NCI-H345 treated with DMSO at 0.1 percent for 48 hours (cell line): ENCODE measurements at regions not wholly inside any gene's neighbourhood (a gene's known extent, or its start where the extent isn't known, plus 50 kb on each side); places are given as distances from the start of the nearest gene placed in this dataset.
"Not testable (repeated sequence)": the region's sequence is repeated elsewhere in the genome, so short reads cannot be mapped to it uniquely, and the experiment has no call there.

Experiments used
- DNase-seq: peaks from one replicate; lab custom pipeline; 2025; ENCODE audit not compliant: unreplicated experiment; lab: John Stamatoyannopoulos, UW

GRCh38 chr6:14217728-14218518, 100.4 kb downstream of the CD83 start:
- peak; percentile 9 for DNase-seq

- DNase-seq: no peak
These were observed 100.9 kb downstream of the CD83 start for GRCh38 chr6:14218519-14218800.

GRCh38 chr6:14221564-14222279, 104.2 kb downstream of the CD83 start:
- DNase-seq: no peak

GRCh38 chr6:14222956-14223355, 105.4 kb downstream of the CD83 start:
- DNase-seq: no peak

GRCh38 chr6:14224359-14225103, 107.0 kb downstream of the CD83 start:
- no peak for DNase-seq

- no peak for DNase-seq
These were observed 108.6 kb downstream of the CD83 start for GRCh38 chr6:14226051-14226660.

GRCh38 chr6:14228571-14228970, 111.0 kb downstream of the CD83 start:
- DNase-seq: no peak

- DNase-seq: no peak
These were observed 113.5 kb downstream of the CD83 start for GRCh38 chr6:14231071-14231483.

GRCh38 chr6:14231501-14232280, 114.1 kb downstream of the CD83 start:
- DNase-seq: no peak

GRCh38 chr6:14232889-14233288, 115.3 kb downstream of the CD83 start:
- no peak for DNase-seq

GRCh38 chr6:14235653-14236356, 118.2 kb downstream of the CD83 start:
- DNase-seq: no peak

- DNase-seq: no peak
These were observed 121.5 kb downstream of the CD83 start for GRCh38 chr6:14239097-14239496.

GRCh38 chr6:14240411-14241166, 123.0 kb downstream of the CD83 start:
- no peak for DNase-seq

GRCh38 chr6:14241255-14242070, 123.9 kb downstream of the CD83 start:
- no peak for DNase-seq

- not testable (repeated sequence) for DNase-seq
These were observed 125.3 kb downstream of the CD83 start for GRCh38 chr6:14242912-14243311.

- no peak for DNase-seq
These were observed 126.0 kb downstream of the CD83 start for GRCh38 chr6:14243597-14243996.

- DNase-seq: no peak
These were observed 129.3 kb downstream of the CD83 start for GRCh38 chr6:14246876-14247275.

- DNase-seq: no peak
These were observed 133.0 kb downstream of the CD83 start for GRCh38 chr6:14250573-14250972.
